ENCODE measurements at regions not wholly inside any gene's neighbourhood (a gene's known extent, or its start where the extent isn't known, plus 50 kb on each side); places are given as distances from the start of the nearest gene placed in this dataset.
A peak's percentile ranks its signal among the peaks of the same experiment; 100 is the strongest.

DNA sequence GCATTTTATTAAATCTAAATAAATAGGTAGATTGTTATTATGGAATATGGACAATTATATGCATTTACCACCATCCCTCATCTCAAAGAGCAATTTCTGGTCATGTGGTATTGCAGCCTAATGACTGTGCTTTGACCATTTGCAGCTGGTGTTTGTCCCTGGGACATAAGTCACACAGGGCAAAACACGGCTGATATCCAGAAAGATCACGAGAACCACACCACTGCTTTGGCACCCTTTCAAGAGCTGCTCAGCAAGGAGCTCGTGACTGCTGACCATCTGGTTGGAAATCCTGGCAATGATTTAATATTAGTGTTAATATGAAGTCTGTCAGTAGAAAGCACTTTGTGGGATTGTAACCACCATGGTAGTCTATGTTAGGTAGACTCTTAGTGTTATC is 545.0 kb downstream of the GBA3 start:
- intact Hi-C loops (cut with DNase I), result no loop called here
- ATAC-seq (peak; percentile 69), DNase-seq (ENCODE audit: missing footprints) (no peak)

DNA sequence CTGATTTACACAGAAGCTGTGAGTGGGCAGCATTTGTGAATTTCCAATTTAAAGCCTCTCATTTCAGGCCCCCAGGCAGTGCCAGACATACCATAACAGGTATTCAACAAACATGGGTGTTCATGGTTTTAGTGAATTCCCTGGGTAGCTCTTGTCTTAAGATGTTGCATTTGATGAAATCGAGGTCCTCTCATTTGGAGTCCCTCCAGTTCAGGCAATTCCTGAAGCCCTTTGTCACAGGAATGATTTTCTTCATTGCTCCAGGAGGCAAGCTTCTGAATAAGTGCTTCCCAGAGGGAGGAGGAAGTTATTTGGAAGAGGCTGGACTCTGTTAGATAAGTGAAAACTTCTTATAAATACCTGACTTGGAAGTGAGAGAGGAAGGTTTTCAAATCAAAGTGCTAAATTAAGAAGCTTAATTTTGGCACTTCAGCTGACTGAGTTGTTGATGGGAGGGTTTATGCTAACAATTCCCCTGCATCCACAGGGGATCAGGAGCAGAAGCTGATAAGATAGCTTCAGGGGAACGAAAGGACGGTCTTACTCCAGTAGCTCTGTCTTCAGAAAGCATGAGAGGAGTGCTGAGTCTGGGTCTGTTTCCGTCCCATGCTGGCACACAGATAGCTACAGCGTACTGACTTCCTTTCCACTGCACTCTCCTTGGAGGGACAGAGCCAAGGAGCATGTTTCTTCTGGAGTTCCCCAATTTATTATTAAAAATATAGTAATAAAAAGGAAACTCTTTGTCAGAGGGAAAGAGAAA is 543.1 kb downstream of the GBA3 start:
- intact Hi-C loops (cut with DNase I), result no loop called here
- DNase-seq (ENCODE audit: missing footprints) (no peak), ATAC-seq (peak; percentile 77)

DNA sequence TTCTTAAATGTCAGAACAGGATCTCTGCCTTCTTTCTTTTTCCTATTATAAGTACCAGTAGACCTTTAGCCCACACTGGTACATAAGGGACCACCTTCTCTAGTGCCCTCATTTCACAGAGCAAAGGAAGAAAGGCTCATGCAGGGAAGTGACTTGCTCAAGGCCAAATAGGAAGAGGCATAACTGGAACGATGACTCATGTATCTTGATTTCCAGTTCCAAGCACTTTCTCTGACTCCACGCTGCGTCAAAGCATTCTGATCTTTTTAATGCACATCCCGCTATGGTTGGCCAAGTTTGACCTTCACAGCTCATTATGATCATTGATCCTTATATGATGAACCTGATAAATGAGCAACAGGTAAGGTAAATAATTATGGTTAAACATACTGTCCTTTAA is 542.0 kb downstream of the GBA3 start:
- DNase-seq (ENCODE audit: missing footprints), result no peak
- no peak for ATAC-seq

DNA sequence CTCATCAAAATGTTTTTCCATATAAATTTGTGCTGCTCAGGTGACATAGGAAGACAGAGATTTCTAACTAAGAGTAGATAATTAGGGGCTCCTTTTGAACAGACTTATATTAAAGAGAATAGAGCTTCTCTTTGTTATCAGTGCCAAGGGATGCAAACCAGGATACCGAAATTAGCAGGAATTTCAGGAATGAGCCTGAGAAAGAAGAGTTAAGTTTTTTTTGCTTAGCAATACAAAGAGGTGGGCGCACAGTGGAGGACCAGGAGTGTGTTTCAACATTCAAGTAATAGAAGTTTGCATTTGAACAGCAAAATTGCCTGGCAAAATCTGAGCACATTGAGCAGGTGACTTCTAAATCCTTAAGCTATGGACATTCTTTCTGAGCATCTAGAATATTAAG is 541.3 kb downstream of the GBA3 start:
- intact Hi-C loops (cut with DNase I), result no loop called here
- DNase-seq (ENCODE audit: missing footprints), result no peak
- no peak for ATAC-seq

More for the DNA sequence above, 542.0 kb downstream of the GBA3 start:
- intact Hi-C loops (cut with DNase I), result no loop called here

DNA sequence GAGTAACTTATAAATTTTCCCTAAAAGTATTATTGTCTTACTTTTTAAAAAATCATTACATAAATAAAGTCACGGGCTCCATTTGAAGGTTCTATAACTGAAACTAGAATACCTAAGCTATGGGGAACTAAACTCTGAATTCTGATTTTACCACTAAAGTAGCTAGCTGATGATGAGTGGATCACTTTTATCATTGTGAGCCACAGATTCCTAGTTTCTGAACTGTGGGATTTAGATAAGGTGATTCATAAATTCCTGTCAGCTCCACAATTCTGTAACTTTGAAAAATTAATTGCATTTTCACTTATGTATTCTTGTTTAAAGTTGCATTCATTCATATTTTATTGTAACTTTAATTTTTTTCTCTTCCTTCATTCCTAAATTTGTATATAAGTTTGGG is 540.9 kb downstream of the GBA3 start:
- ATAC-seq (no peak), DNase-seq (ENCODE audit: missing footprints) (no peak)
- intact Hi-C loops (cut with DNase I), result no loop called here

DNA sequence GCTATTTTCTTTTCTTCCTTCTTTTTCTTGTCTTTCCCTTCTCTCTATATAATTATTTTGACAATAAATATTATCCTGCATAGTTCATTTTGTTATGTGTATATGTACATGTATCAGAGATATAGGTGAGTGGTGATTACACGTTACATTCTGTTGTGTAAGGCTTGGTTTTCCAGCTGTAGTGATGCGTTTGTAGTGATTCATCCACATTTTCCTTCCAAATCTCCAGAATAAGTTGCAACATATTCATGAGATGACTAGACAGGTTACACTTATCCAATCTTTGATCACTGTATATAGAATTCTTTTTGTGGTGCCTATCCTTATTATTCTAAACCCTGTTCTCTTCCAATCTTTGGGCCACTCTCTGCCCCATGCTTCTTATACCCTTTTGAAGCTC is 540.2 kb downstream of the GBA3 start:
- DNase-seq (ENCODE audit: missing footprints), result no peak
- intact Hi-C loops (cut with DNase I), result no loop called here
- ATAC-seq, result no peak

DNA sequence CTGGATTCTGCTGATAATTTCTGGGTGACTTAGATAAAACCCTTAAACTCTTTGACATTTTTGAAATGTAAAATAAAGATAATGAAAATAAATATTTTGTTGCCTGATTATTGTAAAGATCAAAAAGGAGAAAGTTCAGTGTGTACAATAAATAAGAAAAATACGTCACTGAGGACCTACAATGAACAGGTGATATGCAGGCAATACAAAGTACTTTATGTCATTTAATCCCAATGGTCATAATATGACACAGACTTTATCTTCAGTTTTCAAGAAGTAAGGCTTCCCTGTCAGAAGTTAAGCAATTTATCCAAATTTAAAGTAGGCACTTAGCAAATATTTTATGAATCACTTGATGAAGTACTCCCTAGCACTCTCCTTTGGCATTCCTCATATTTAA is 532.8 kb downstream of the GBA3 start:
- ATAC-seq (no peak), DNase-seq (ENCODE audit: missing footprints) (no peak)
- intact Hi-C loops (cut with DNase I), result no loop called here

DNA sequence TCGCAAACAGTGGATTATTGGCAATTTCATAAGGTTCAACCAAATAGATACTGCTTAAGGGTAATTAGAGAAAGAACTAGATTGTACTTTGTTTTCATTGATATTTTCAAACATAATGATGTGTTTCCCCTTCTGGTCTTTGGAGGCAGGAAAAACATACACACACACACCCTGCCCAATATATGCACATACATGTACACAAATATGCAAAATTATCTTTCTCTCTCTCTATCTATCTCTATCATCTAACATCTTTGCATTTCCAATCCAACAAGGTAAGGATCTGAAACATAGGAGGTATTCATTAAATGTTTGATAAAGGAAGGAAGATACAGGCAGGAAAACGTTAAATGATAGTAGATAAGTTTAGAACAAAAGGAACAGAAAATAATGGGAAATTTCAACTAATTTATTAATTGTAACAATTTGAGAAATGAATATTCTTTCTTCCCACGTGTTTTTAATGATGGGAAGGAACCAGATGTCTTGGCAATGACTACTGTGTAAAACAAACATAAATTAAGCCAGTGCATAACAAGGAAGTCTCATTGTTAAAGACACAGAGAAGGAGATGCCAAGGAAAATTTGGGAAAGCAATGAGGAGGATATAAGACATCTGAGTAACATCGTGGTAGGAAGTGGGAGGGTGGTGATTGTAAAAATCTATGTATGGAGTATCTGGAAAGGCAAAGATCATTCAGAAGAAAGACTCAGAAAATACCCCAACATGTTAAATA is 532.1 kb downstream of the GBA3 start:
- intact Hi-C loops (cut with DNase I), result no loop called here
- DNase-seq (ENCODE audit: missing footprints), result no peak
- no peak for ATAC-seq

DNA sequence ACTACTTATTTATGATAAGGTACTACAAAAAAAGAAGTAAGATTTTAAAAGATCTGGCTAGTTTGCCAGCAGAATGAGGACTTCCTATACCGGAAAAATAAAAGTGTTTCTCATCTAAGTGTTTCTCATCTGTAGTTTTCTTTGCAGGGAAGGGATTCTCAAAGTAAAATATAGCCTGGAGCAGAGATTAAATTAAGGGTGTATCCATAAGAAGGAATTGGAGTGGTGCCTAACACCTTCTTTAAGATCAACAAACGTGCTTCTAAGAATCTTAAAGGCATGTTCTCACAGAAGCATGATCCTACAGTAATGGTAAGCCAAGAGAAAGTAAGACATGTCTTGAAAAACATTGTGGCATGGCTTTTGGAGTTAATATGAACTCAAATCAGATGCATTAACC is 528.2 kb downstream of the GBA3 start:
- no peak for ATAC-seq
- intact Hi-C loops (cut with DNase I), result no loop called here

DNA sequence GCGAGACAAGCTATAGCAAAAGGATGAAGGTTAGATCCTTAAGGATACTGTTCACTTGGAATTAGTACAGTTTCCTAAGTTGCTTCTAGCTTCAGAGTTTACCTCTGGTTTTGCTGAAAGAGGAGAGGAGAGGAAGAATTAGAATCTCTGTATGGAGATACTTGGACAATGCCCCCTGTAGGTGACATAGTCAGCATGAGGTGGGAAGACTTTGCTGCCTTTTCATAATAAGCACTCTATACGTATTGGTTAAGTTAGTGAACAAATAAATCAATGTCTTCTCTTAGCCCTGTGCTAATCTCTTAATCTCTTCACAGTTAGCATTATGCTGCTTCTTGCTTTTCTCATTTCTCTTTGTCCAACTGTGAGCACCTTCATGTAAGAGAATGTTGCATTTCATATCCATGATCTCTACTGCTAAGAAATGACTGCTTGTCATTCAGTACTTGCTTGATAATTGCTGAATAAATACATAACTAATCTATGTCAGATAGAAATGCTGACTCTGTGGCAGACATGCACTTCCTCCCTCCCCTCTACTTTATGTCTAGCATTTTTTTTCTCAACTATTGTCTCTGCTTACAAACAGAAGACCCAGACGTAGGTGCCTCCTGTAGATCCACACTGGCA is 527.2 kb downstream of the GBA3 start:
- no peak for DNase-seq (ENCODE audit: missing footprints)
- intact Hi-C loops (cut with DNase I), result no loop called here
- no peak for ATAC-seq

More for the DNA sequence above, 528.2 kb downstream of the GBA3 start:
- DNase-seq (ENCODE audit: missing footprints), result no peak

DNA sequence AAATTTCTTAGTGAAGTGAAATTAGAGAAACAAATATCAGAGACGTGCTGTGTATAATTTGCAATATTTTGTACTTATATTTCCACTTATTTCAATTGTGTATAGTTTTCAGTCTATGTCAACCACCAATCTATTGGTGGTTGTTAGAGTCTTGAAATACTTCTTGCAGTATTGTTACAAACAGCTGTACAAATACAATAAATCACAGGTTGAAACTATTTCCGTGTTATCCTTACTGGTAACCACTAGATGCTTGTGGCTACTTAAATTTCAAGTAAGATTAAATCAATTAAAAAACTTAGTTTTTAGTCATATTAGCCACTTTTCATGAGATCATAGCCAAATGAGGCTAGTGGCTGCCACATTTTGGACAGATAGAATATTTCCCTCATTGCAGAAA is 520.5 kb downstream of the GBA3 start:
- no peak for ATAC-seq
- no peak for DNase-seq (ENCODE audit: missing footprints)
- intact Hi-C loops (cut with DNase I), result no loop called here

DNA sequence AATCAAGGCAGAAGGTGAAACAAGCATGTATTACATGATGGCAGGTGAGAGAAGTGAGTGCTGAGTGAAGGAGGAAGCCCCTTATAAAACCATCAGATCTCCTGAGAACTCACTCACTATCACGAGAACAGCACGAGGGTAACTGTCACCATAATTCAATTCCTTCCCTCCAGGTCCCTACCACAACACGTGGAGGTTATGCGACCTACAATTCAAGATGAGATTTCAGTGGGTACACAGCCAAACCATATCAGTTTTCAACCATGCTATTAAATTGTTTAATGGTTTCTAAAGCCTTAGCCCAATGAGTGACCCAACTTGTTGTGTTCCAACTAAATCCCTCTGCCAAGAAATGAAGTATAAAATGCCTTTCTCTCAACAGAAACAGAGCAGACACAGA is 519.8 kb downstream of the GBA3 start:
- intact Hi-C loops (cut with DNase I), result no loop called here
- no peak for DNase-seq (ENCODE audit: missing footprints)
- no peak for ATAC-seq

DNA sequence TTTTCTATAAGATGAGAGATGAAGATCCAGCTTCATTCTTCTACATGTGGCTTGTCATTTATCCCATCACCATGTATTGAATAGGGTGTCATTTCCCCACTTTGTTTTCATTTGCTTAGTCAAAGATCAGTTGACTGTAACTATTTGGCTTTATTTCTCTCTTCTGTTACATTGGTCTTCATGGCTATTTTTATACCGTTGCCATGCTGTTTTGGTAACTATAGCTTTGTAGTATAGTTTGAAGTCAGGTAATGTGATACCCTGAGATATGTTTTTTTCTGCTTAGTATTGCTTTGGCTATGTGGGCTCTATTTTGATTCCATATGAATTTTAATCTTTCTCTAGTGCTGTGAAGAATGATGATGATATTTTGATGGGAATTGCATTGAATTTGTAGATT is 514.3 kb downstream of the GBA3 start:
- ATAC-seq (no peak), DNase-seq (ENCODE audit: missing footprints) (no peak)
- intact Hi-C loops (cut with DNase I), result no loop called here

DNA sequence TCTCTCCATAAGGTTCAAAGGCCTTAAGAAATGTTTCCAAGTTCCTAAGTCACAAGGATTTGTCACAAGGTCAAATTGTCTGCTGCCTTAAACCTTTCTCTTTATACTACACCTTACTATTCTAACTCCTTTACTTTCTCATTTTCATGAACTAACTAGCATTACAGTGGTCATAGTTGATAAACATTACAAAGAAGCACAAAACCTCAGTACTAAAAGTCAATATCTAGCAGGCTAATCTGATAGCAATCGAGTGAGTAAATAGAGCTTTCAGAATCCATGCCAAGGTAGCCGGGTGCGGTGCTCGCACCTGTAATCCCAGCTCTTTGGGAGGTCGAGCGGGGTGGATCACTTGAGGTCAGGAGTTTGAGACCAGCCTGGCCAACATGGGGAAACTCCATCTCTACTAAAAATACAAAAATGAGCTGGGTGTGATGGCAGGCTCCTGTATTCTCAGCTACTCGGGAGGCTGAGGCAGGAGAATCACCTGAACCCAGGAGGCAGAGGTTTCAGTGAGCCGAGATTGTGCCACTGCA is 510.0 kb downstream of the GBA3 start:
- intact Hi-C loops (cut with DNase I), result no loop called here
- DNase-seq (ENCODE audit: missing footprints), result no peak

DNA sequence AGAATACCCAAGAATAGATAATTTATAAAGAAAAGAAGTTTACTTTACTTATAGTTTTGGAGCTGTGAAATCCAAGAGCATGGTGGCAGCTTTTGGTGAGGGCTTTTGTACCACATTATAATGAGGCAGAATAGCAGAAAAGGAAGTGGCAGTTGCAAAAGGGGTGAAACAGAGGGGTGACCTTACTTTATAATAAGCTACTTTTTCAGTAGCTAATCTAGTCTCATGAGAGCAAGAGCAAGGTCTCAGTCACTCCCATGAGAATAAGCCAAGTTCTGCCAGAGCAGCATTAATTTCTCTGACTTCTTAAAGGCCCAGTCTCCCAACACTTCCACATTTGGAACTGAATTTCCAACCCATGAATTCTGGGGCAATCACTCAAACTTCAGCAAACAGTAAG is 502.0 kb downstream of the GBA3 start:
- intact Hi-C loops (cut with DNase I), result no loop called here
- no peak for DNase-seq (ENCODE audit: missing footprints)
- no peak for ATAC-seq

More for the DNA sequence above, 510.0 kb downstream of the GBA3 start:
- ATAC-seq, result no peak

DNA sequence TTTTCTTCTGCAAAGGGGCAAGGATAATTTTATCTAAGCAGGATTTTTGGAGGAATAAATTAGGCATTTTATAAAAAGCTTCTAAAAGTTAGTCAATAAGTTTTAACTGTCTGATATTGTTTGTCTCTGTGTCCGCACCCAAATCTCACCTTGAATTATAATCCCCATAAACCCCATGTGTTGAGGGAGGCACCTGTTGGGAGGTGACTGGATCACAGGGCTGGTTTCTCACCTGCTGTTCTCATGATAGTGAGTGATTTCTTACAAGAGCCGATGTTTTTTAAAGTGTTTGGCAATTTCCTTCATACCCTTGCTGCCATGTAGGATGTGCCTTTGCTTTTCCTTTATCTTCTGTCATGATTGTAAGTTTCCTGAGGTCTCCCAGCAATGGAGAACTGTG is 481.4 kb downstream of the GBA3 start:
- intact Hi-C loops (cut with DNase I), result no loop called here
- no peak for DNase-seq (ENCODE audit: missing footprints)
- no peak for ATAC-seq

DNA sequence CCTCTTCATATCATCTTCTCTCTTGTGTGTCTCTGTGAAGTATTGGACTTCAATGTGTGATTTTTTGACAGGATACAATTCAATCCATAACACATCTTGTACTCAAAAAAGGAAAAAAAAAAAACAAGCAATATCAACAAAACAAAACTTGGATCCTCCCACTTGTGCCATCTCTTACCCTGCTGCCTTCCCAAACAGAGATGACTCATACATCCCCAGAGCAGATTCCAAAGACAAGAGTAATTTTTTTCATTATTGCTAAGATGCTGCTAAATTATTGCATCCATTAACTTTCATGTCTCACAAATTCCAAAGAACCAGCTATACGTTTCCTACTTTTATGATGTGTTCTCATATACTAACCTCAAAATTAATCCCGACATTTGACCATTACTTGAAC is 479.2 kb downstream of the GBA3 start:
- no peak for ATAC-seq
- intact Hi-C loops (cut with DNase I), result no loop called here
- no peak for DNase-seq (ENCODE audit: missing footprints)

DNA sequence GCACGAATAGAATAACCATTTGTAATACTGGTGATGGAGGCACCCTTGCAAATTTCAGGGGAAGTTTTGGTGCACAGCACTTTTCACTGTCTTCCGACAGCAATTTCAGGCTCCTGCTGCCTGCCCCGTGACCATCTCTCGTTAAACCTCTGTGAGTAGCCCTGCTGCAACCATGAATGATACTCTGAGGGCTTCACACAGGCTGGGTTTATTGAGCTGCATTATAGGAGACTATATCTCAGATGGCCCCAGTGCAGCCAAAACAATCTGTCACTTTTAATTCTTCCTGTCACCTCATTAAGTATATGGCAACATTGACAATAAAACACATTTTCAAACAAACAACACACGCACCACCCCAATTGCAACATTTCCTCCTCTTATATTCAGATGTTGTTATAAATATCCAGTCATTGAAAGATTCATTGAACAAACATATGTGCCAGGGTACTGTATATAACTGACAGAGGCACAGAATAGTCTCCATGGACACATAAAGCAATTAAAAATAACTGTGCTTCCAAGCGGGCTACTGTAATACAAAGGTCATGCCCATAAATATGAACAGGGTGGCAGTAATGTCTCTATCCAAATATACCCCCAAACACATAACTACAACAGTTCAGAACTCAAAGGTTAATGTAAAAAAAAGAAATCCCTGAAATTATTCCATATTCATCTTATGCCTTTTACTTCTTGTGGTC is 477.0 kb downstream of the GBA3 start:
- DNase-seq (ENCODE audit: missing footprints), result no peak
- intact Hi-C loops (cut with DNase I), result no loop called here
- peak; percentile 57 for ATAC-seq

DNA sequence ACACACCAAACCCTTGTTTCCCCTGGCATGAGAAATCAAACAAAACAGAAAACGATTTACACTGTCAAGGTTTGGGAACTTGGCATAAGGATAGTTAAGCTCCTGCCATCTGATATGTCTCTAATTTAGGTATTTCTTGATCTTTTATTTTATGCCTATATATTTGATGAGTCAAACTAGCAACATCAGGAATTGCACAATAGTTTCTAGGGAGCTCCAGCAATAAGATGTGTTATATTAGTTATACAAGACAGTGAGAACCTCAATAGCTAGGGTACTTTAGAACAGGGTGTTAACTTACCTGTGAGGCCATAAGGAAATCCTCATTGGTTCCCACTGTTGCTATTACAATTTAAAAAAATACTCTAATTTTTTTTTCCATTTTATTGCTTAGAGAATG is 474.2 kb downstream of the GBA3 start:
- ATAC-seq (no peak), DNase-seq (ENCODE audit: missing footprints) (no peak)
- intact Hi-C loops (cut with DNase I), result no loop called here

Measured in Right ventricle myocardium inferior (tissue), 1 donor.